Osteoblast (primary cell): ENCODE measurements at regions not wholly inside any gene's neighbourhood (a gene's known extent, or its start where the extent isn't known, plus 50 kb on each side); places are given as distances from the start of the nearest gene placed in this dataset.
"Not testable (repeated sequence)": the region's sequence is repeated elsewhere in the genome, so short reads cannot be mapped to it uniquely, and the experiment has no call there.

Experiments
- DNase-seq: peaks from one replicate; pipeline ENCODE4 v3.0.0; 2011; ENCODE audit warnings: low spot score, mixed read lengths; ENCODE audit not compliant: insufficient read length; ENCODE audit errors: missing footprints
- H2AFZ ChIP-seq: 2 replicates; pipeline ENCODE4 v1.6.0; 2011; ENCODE audit warnings: mild to moderate bottlenecking, low read length
- H3K27ac ChIP-seq: 2 replicates; pipeline ENCODE4 v1.5.1; 2011; ENCODE audit warnings: mild to moderate bottlenecking, low read depth, low read length, moderate library complexity
- H3K27me3 ChIP-seq: 2 replicates; pipeline ENCODE4 v1.6.0; 2012; ENCODE audit warnings: mild to moderate bottlenecking, control low read depth, inconsistent platforms, low read length, moderate library complexity; ENCODE audit not compliant: insufficient read depth
- H3K36me3 ChIP-seq: 2 replicates; pipeline ENCODE4 v1.5.1; 2011; ENCODE audit warnings: mild to moderate bottlenecking, low read length, control low read depth, moderate library complexity; ENCODE audit not compliant: insufficient read depth
- H3K4me1 ChIP-seq: 2 replicates; pipeline ENCODE4 v1.5.1; 2011; ENCODE audit warnings: mild to moderate bottlenecking, low read length, control low read depth, moderate library complexity; ENCODE audit not compliant: insufficient read depth
- H3K4me2 ChIP-seq: 2 replicates; pipeline ENCODE4 v1.6.0; 2011; ENCODE audit warnings: mild to moderate bottlenecking, low read length; ENCODE audit not compliant: insufficient read depth
- H3K4me3 ChIP-seq: fragments of 200-600 bp; sonication (generic); 3 replicates; pipeline ENCODE4 v1.5.1; 2012; ENCODE audit warnings: mild to moderate bottlenecking, low read length, inconsistent platforms; ENCODE audit not compliant: insufficient read depth
- H3K79me2 ChIP-seq: 2 replicates; pipeline ENCODE4 v1.6.0; 2012; ENCODE audit warnings: mild to moderate bottlenecking, low read length, control low read depth, inconsistent platforms; ENCODE audit not compliant: insufficient read depth
- H3K9me3 ChIP-seq: 2 replicates; pipeline ENCODE4 v1.5.1; 2011; ENCODE audit warnings: low read depth, low read length, control low read depth
- H4K20me1 ChIP-seq: 2 replicates; pipeline ENCODE4 v1.6.0; 2012; ENCODE audit warnings: mild to moderate bottlenecking, low read length, control low read depth; ENCODE audit not compliant: insufficient read depth
- CTCF ChIP-seq: IDR thresholded peaks from 2 replicates; pipeline ENCODE4 v1.5.1; 2011; ENCODE audit warnings: mild to moderate bottlenecking, low read depth, low read length, moderate library complexity; ENCODE audit errors: extremely low read depth

- H3K4me3 ChIP-seq, result no peak overlapping the region
- H2AFZ ChIP-seq, result no peak overlapping the region
- no peak for TF ChIP-seq CTCF
- no peak for DNase-seq
- H3K4me1 ChIP-seq, result no peaks in the 10 kb centered on the region
- H3K27ac ChIP-seq, result no peak overlapping the region
- no peaks in the 10 kb centered on the region for H4K20me1 ChIP-seq
- no peaks in the 10 kb centered on the region for H3K9me3 ChIP-seq
- H3K4me2 ChIP-seq, result no peak overlapping the region
- H3K79me2 ChIP-seq, result no peaks in the 10 kb centered on the region
- H3K36me3 ChIP-seq, result no peaks in the 10 kb centered on the region
- no peaks in the 10 kb centered on the region for H3K27me3 ChIP-seq
These were observed 556.7 kb downstream of the TMEM121 start for GRCh38 chr14:106083082-106083481.

GRCh38 chr14:106087837-106088236 is 561.5 kb downstream of the TMEM121 start:
- Histone ChIP-seq H3K79me2 (no peaks in the 10 kb centered on the region), H3K4me1 (no peaks in the 10 kb centered on the region), H3K27ac (no peak overlapping the region), H4K20me1 (no peaks in the 10 kb centered on the region), H3K36me3 (no peaks in the 10 kb centered on the region), H3K9me3 (no peaks in the 10 kb centered on the region), H3K27me3 (no peaks in the 10 kb centered on the region), H2AFZ (no peak overlapping the region), H3K4me3 (no peak overlapping the region), H3K4me2 (no peak overlapping the region)
- DNase-seq, result no peak
- TF ChIP-seq CTCF, result no peak

GRCh38 chr14:106088860-106089259 is 562.5 kb downstream of the TMEM121 start:
- H2AFZ ChIP-seq, H3K27me3 ChIP-seq, H3K4me3 ChIP-seq, H3K4me2 ChIP-seq, H3K27ac ChIP-seq, H3K9me3 ChIP-seq, H4K20me1 ChIP-seq, DNase-seq, H3K4me1 ChIP-seq, H3K36me3 ChIP-seq, H3K79me2 ChIP-seq: not testable (repeated sequence)

GRCh38 chr14:106094654-106095189 is 568.3 kb downstream of the TMEM121 start:
- no peak overlapping the region for H3K4me2 ChIP-seq
- no peak for TF ChIP-seq CTCF
- no peaks in the 10 kb centered on the region for H3K27me3 ChIP-seq
- H3K79me2 ChIP-seq, result no peaks in the 10 kb centered on the region
- no peaks in the 10 kb centered on the region for H3K36me3 ChIP-seq
- no peak for DNase-seq
- H4K20me1 ChIP-seq, result no peaks in the 10 kb centered on the region
- H3K27ac ChIP-seq, result no peak overlapping the region
- H3K9me3 ChIP-seq, result no peaks in the 10 kb centered on the region
- no peaks in the 10 kb centered on the region for H3K4me1 ChIP-seq
- H2AFZ ChIP-seq, result no peak overlapping the region
- no peak overlapping the region for H3K4me3 ChIP-seq
